Fibroblast of pulmonary artery (primary cell): ENCODE measurements at regions not wholly inside any gene's neighbourhood (a gene's known extent, or its start where the extent isn't known, plus 50 kb on each side); places are given as distances from the start of the nearest gene placed in this dataset.

Experiments used
- DNase-seq: peaks from one replicate; pipeline ENCODE4 v3.0.0-alpha.2; 2010; ENCODE audit warnings: low read depth
- H3K4me3 ChIP-seq: replicated peaks from 2 replicates; pipeline ENCODE4 v1.5.1; 2011; ENCODE audit warnings: low read depth, mild to moderate bottlenecking, control low read depth, low read length, moderate library complexity
- TF ChIP-seq, protein P1 (sequence below): IDR thresholded peaks from 2 replicates; pipeline ENCODE4 v1.5.1; 2011; ENCODE audit warnings: mild to moderate bottlenecking, control low read depth, low read length, inconsistent platforms; ENCODE audit errors: missing control alignments

DNA sequence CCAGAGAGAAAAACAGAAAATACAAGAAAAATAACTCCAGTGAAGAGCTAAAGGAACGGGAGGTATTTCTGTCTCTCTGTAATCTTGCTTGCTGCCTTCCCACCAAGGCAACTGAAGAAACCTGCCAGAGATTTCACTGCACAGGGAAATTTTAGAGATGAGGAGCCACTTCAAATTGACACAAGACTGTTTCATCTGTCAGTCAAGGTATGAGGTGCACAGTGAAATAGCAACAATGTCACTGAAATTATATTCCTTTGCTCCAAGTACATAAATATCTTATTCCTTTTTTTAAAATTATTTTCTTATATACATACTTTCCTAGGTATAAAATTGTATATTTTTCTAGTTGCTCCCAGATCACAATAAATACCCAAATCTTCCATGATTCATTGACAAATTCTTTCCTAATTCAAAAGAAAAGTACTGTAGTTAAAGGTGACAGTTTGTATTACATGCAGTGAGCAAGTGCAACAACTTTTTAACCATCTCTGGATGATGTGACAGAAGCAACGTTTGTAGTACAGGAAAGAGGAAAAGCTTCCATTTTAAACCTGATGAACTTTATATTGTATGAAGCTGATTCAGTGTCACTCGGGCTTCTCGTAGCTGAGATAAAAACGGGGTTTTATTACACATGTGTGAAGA lies 563.4 kb downstream of the TUSC7 start:
- DNase-seq = no peak
- H3K4me3 ChIP-seq = no peak overlapping the region
- TF ChIP-seq, protein P1, sequence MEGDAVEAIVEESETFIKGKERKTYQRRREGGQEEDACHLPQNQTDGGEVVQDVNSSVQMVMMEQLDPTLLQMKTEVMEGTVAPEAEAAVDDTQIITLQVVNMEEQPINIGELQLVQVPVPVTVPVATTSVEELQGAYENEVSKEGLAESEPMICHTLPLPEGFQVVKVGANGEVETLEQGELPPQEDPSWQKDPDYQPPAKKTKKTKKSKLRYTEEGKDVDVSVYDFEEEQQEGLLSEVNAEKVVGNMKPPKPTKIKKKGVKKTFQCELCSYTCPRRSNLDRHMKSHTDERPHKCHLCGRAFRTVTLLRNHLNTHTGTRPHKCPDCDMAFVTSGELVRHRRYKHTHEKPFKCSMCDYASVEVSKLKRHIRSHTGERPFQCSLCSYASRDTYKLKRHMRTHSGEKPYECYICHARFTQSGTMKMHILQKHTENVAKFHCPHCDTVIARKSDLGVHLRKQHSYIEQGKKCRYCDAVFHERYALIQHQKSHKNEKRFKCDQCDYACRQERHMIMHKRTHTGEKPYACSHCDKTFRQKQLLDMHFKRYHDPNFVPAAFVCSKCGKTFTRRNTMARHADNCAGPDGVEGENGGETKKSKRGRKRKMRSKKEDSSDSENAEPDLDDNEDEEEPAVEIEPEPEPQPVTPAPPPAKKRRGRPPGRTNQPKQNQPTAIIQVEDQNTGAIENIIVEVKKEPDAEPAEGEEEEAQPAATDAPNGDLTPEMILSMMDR = no peak

DNA sequence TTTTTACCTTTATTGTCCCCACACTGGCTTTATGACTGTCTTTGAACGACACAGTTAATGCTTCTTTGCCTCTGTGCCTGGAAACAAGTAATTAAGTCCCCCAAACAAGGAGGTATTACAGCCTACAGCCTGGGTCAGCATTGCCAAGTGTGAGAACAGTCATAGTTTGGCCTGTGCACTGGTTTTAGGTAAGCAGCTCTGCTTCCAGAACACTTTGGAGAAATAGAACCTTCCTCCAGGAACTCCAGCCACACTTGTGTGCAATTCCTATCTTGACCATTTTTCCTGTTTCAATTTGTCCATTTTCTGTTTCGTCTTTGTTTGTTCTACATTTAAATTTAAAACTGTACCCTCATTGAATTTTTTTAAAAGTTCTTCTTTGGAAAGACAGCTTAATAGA lies 568.2 kb downstream of the TUSC7 start:
- H3K4me3 ChIP-seq = no peak overlapping the region
- DNase-seq = no peak
- TF ChIP-seq, protein P1 = no peak

DNA sequence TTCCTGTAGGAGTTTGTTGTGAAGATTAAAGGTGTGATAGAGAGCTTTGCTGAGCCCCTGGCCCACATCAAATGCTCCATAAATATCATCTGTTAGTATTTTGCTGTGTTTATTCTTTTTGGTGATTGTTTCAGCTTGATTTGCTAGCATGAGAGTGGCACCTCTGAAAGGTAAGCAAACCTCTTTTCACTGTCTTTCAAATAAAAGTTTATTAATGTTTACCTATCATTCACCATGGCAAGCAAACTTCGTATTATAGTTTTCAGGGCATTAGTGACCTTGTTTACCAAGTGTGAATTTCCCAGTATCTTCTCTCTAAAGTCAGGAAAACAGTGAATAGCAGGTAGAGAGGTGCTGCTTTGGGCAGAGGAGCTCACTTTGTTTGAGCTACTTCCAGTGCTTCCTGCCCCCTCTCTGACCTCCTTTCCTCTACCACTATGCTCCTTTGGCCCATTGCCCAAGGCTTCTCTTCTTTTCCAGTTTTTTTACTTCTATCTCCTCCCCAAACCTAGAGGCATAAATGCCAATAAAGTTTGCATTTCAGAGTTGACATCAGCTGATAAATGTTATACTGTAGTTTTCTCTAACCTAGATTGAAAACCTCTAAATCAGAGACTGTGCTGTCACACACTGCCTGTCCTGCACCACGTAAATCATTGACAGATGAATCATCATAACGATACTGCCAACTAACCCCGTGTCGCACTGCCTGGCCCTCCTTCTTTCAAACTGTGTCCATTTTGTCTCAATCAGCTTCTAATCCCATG lies 569.0 kb downstream of the TUSC7 start:
- H3K4me3 ChIP-seq = no peak overlapping the region
- peak; percentile 1 for DNase-seq
- TF ChIP-seq, protein P1 = no peak

DNA sequence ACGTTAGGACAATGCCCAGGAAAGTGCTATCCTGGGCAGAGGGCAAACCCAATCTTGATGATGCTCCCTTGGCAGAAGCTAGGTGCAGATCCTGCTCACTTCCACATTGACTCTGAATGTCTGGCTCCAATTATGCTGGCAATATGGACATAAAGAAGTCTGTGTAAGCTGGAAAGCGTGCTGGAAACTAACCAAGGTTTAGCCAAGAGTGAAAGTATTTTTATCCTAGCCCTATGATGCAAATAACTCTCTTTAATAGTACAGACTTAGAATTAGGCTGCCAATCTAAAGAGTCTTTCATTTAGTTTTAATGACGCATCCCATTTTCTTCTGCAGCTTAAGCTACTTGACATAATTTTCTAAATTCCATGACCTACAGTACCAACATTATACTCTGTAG lies 571.8 kb downstream of the TUSC7 start:
- H3K4me3 ChIP-seq = no peak overlapping the region
- TF ChIP-seq, protein P1 = no peak
- no peak for DNase-seq

DNA sequence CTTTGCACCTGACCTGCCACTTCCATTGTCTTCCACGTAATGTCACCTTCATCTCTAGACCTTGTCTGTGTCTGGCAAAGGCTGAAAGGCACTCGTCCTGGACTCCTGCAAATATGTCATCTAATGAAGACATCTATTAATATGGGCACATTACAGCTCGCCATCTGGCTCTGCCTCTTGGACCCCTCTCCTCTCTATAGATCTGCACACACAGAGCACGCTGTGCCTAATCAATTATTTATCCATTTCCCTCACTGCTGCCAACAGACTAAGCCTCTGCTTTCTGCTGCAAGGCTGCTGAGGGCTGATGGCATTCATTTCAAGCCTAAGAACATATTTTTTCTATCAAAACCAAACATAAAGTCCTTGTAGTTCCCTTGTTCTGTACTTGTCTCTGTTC lies 573.0 kb downstream of the TUSC7 start:
- DNase-seq = no peak
- no peak overlapping the region for H3K4me3 ChIP-seq
- TF ChIP-seq, protein P1 = no peak

DNA sequence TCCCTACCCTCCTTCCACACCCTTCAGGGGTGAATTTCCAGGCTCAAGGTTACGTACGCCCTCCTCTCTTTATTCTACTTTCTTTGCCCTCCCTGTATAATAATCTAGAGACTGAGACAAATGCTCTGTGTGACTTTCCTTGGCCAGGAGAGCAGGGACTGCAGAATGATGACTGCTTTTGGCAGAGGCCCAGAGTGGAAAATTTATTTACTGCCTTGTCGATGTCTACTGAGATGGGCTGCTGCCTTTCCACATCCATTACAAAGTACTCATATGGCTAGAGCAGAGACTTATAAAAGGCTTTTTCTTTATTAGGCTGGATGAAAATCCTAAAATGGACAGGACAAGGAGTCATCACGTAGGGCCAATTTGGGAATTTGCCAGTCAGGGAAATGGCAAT lies 576.2 kb downstream of the TUSC7 start:
- DNase-seq = no peak
- TF ChIP-seq, protein P1 = no peak
- H3K4me3 ChIP-seq = no peak overlapping the region
